Stimulated activated CD8-positive, alpha-beta memory T cell treated with anti-CD3 and anti-CD28 coated beads, Interleukin-4, amount 100 ng/mL, for 1 hour (primary cell): ENCODE measurements at regions not wholly inside any gene's neighbourhood (a gene's known extent, or its start where the extent isn't known, plus 50 kb on each side); places are given as distances from the start of the nearest gene placed in this dataset.

Experiments used
- DNase-seq, 2 donors: peaks; one replicate each; pipeline ENCODE4 v3.0.0-alpha.2; 2020; ENCODE audit warnings: low read depth in 2 of 2, low spot score in 1 of 2

DNA sequence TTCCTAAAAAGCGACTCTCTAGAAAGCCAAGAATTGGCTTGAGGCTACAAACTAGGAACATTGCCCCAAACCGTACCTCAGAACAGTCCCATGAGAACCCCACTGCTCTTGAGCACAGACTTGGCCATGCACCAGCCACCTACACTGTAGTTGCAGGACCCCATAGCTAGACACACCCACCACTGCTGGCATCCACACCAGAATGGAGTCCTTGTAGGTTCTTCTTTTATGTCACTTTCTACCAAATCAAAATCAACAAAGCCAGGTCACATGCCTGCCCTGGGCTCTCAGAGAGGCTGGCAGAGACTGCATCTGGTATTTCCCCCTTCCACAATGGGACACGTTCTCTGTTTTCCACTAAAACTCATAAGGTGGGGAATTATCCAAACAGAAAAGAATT is 290.5 kb downstream of the SHOX2 start:
- no peak for DNase-seq

DNA sequence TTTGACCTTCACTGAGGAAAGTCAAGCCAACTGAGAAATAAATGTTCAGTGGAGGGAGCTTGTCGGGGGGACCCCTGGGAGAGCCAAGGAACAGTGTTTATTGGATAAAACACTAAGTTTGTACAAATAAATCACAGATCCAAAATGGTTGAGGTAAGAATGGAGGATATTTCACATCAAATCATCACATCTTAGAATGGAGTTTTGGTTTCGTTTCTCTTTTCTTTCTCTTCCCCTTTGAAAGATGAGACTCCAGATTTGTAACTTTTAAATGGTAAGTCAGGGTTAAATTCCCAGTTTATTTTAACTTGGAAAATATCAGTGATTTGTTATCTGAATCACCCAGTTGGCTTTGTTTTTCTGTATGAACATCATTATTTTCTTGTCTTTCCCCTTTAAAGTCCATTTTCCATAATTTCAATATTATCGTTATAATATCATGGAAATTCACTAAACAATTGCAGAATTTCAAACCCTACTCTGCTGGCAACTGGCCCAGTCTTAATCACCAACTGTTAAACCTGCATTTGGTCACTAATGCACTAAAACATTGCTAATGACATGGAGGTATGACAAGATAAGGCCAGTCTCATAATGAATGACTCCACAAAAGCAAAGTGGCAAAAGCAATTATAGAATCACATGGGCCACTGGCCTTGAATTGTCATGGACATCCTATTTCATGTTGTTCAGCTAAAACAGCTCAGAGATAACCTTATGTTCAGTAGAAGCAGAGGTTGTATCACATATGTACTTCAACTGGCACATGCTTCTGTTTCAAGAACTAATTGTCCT is 295.1 kb downstream of the SHOX2 start:
- DNase-seq = no peak

DNA sequence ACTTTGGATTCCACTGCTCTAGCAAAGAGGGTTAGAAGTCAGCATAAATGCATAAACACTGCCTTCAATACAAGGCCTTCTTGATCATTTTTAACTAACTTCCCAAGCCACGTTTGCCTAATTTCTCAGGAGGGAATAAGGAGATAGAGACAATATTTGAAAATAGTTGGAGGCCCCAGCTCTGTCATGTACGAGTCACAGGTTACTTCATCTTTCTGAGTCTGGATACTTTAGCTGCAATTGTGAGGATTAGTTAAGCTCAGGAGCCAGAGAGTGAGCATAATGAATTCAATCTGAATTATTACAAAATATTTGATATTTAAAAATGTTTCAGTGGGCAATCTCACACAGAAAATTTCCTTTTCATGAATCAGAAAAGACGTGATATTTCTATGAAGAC is 298.9 kb downstream of the SHOX2 start:
- no peak for DNase-seq

DNA sequence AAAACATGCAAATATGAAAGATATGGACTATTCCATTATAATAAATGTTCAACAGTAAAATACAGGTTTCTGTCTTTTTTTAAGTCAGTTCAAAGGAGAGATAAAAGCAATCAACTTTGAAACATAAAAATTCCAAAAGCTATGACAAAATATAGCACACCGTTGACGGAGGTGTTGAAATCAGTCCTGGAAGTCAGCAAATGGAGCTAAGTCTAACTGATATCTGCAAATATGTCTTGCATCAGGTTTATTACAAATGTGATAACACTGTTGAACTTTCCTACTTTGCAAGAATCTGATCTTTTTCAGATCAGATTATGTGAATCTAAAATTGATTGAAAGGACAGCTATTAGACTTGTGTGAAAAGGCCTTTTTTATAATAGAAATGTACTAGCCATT is 300.7 kb downstream of the SHOX2 start:
- no peak for DNase-seq

DNA sequence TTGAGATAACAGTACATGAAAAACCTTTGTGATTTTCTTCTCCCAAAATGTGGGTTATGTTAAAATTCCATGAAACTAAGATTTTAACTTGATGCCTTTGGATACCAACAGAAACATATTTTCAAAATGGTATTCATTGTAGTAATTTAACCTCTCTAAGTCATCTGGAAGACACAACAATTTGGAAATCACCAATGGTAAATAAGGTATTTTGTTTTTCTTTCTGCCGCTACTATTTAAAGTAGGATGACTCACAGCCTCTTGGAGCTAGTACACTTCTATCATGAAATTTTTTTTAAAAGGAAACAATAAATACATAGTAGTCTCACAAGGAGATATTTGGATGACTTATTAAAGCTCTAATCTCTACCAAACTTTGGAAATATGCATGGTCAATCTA is 291.6 kb upstream of the VEPH1 start:
- no peak for DNase-seq

DNA sequence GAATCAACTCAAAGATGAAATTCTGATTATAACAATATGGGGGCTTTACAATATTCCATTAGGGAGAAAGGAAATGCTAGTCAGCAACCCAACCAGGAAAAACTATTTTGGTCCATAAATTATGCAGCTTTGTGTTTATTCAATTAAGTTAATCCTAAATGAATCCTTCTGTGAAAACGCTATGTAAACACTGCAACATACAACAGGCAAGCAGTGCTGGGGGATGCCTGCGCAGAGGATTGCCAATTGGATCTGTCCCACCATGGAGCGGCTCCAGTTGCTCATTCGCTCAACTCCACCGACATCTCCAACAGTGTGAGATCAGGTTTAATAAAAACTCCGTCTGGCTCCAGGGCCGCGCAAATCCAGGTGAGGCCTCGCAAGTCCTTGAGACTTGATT is 290.5 kb upstream of the VEPH1 start:
- DNase-seq = no peak

DNA sequence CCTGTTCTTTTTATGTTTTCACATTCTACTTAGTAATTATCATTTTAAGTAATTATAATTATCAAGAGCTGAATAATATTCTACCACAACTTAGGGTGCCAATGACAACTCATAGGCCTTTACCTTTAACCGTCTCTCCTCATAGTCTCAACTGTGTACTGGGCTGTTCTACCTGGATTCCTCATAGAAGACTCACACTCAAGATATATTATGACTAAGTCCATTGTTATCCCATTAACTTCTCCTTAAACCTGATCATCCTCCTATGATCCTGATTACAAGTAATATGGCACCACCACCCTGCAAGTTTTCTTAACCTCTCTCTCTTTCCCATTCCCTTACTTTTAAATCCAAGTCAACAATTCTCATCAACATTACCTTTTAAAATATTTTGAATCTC is 285.9 kb upstream of the VEPH1 start:
- DNase-seq = no peak

DNA sequence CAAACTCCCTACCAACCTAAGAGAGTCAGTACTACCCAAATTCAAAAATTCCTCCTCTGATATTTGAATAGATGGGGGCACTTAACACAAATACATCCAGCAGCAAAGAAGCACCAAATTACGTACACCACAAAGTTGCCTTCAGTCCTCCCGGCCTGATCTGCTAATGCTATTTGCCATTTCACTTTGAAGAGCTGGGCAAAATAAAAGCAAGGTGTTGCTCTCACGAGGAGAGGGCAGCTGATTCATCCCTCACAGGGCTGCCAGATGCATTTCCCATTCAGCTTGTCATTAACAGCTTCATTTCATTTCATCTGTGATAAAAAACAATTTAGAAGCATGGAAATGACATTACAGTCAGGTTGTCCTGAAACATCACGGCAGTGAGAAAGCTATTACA is 283.4 kb upstream of the VEPH1 start:
- no peak for DNase-seq

DNA sequence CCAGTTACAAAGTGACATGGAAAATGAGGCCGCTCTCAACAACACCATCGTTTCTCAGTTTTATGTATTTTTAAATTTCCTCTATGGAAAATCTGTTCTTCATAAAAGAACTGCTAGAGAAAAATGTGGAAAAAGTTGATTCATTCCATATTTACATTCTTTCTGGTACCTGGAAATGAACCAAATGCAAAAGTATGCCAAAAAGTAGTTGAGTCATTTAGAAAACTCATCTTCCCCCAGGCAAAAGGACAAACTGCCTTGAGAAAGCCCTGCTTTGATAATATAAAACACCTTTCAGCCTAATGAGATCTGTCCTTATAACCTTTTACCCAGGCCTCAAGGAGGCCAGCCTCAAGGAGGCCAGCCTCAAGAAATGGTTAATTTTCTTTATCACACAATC is 283.0 kb upstream of the VEPH1 start:
- DNase-seq = no peak

DNA sequence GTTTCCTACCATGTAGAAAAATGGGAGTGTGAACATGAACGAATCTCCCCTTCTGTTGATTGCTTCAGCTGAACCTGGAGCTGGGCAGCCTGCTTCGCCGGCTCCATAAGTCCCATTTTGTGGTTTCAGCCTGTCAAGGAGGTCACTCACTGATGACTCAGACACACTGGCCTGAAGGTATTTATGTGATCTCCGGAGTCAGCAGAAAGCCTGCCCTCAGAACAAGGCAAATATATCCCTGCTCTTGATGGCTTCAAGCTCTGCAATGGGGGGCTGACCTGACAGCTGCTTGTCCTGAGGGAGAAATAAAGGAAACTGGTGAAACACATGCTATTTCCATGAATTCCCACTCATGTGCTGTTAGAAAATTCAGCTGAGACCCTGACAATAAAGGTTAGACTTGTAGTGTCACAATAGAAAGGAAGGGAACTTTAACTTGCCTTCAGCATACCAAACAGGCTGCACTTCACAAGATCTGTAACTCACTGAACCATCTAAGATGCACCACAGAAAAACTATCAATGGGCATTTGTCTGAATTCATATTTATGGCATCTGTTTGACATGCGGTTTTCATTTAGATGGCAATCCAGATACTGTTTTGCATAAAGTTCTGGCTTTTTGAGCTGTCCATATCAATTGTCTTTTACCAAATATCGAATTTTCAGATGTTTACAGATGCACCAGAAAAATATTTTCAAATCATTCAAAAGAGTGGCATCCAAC is 282.0 kb upstream of the VEPH1 start:
- no peak for DNase-seq

DNA sequence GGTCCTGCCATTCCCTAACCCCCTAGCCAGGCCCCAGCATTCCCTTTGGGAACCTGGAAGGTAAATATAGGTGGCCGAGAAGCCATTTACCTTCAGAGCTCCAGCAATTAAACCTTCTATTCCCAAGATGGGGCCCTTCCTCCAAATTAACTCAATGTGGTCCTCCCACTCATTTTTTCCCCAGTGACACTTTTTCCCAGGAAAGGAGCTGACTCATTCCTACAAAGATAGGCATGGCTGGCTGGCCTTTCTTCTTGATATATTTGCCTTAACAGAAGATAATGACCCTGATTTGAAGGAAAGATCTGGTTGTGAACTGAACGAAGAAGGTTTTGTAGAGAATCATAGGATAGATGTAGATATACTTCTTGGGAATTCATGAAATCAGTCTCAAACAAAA is 279.0 kb upstream of the VEPH1 start:
- no peak for DNase-seq

DNA sequence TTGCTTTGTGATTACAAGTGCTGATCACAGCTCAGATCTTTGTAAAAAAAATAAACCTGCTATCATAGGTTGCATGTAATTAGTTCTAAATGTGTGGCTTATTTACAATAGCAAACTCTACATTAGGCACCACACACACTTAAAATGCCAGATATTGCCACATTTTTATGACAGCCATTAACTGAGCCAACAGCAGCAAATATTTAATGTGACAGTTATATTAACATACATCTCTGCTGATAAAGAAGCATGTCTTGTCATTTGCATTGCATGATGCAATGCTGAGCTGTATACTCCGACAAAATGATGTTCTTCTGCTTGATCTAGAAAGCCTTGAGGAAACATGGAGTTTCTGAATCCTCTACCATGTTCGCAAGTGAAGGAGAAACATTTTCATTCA is 273.6 kb upstream of the VEPH1 start:
- DNase-seq = no peak

DNA sequence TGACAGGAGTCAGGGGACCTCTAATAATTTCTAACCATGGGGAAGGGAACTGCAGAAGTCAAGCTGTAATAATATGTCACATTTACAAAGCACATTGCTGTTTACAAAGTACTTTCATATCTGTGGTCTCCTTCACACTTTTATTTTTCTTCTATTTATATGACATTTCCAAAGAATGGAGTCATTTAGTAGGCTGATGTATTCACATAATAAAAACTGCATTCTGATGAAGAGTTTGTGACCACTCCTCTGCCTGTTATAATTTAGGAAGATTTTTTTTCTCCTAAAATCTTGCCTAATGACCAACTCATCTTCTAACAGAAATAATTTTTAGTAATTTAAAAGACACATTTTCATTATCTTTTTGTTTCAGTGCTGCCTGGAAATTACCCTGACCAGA is 272.2 kb upstream of the VEPH1 start:
- no peak for DNase-seq

DNA sequence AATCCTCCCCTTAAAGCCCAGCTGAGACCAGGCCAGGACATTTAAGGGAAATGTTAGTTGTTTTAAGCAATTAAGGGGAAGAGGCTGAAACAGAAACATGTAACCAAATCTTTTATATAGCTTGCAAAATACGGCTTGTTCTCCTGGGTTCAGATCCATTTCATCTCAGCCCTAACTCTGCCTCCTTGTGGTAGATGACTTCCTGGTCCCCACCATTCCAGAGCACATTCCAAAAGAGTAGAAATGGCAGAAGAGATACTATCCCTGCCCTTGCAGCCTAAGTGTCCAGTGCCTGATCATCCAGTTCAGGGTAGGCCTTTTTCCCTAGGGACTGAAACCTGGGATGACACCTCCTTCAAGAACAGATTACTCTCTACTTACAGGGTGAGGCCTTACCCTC is 266.2 kb upstream of the VEPH1 start:
- DNase-seq = no peak

DNA sequence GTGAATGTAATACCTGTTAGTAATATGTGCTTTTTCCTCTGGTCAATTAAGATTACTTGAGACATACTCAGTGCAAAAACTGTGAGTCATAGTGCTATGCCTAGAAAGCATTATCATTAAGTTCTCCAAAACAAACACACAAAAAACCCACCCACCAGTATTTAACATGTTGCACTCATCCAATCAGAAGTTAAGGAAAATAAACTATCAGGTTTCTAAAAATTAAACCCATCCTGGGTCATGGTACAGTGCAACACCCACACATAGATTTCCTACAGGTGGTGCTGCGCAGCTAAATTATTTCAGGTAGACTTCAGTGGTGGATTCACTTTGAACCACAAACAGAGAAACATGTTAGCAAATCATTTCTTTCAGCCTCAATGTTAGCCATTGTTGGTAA is 264.4 kb upstream of the VEPH1 start:
- no peak for DNase-seq

DNA sequence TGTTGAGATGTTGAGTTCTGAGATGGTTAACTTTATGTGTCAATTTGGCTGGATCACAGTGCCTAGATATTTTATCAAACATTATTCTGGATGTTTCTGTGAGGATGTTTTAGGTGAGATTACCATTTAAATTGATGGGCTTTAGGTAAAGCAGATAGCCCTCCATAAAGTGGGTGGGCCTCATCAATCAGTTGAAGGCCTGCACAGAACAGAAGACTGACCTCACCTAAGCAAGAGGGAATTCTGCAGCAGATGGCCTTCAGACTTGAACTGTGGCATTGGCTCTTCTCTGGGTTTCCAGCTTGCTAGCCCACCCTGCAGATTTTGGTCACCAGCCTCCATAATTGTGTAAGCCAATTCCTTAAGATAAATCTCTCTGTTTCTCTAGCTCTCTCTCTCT is 260.4 kb upstream of the VEPH1 start:
- no peak for DNase-seq

DNA sequence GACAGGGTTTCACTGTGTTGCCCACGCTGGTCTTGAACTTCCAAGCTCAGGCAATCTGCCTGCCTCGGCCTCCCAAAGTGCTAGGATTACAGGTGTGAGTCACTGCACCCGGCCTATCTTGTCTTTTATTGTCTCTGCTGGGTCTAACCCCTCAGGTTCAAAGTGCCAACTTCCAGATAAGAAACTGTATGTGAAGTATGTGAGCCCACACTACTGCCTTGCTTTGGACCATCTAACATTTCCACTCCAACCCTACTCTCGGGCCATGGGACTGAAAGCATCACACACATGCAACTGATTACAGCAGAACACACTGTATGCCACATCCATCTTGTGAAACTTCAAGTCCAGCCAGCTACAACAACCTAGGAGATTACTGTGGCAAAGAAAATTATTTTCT is 256.1 kb upstream of the VEPH1 start:
- DNase-seq = no peak

DNA sequence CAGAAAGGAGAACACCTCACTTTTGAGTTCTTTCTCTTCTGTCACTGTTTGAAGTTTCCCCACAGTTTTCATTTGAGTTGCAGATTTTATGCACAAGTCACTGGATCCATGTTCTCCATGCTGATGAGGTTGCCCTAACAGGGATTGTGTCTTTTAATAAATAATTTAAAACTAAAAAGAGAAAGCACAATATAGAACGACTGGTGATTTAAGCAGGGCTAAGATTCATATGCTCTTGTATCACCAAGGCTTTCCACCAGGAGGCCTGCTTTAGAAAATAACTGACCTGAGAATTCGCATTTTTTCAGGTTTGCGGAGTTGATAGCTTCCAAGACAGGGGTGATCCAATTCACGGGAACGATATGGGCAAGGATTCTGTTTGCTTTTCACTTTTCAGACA is 252.0 kb upstream of the VEPH1 start:
- no peak for DNase-seq

DNA sequence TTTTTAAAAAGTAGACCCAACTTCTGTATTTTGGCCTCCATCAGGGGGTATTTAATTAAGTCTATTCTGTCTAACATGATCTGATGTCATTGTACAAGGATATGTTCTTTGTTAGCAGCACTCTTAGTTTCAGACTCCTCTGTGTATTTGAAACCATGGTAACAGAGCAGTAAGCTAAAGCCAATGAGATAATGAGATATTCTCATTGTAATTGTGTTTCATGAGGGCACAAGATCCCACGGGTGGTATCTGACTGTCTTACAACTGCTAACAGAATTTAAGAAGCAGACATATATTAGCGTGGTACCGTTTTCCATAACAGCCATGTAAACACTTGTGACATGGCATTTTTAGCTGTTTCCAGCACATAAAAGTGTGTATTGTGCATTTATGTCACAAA is 251.2 kb upstream of the VEPH1 start:
- DNase-seq = no peak

DNA sequence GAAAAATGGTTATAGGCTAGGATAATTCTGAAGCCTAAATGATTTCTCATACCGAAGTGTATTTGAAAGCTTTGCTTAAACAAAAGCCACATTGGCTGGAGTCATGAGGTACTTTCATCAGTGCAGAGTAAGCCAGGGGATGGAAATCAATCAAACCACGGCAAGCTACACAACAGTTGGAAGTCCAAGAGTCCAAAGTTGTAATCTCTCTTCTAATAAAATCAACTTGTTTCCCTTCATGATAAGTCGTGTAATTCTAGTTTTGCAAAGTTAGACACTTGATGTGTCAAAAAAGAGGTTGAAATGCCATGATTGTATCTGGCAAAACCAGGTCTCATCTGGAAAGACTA is 250.5 kb upstream of the VEPH1 start:
- DNase-seq = no peak

DNA sequence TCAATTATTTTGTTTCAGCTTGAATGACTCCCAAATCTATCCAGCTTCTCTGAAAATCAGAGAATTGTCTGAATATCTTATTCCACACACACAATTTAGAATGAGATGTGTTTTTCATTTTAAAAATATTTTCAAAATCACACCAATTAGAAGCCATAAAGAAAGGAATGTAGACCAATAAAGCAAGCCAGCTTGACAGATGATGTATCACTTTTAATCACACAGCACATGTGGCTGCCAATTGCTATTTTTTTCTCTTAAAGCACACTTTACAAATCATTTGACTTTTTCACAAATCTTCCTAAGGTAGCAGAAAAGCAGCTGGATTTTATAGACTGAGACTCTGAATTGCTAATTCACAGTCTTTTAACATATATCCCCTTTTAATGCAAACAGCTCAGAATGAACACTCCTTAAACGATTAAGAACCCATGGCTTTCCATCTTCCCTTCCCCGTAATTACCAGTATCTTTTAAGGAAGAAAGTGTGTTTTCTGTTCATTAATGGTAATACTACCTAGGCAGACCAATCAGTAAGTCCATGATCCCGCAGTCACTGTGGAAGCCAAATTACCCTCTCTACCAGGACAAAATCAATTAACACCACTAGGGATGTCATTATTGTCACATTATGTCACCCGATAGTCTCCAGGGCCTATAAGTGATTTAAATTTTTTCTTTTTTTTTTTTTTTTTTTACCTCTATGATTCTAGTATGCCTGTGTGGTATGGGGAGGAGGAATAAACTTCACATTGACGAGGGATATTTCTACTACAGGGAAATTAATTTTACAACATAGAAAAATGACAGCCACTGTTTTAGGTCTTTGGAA is 250.0 kb upstream of the VEPH1 start:
- no peak for DNase-seq

DNA sequence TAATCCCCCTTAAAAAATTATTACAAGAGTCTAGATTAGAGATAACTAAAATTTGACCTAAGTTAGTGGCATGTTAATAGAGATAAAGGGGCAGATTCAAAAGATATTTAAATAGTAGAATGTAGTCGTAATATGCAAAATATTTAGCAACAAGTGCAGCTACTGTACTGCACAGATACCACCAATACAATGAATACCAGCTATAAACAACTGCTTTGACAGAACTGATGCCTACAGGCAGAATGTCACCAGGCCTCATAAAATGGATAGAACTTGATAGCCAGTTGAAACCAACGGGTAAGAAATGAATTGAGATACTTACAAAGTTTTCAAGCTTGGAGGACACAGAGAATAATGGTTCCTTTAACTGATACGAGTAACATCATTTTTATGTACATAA is 249.3 kb upstream of the VEPH1 start:
- DNase-seq = no peak
